Keratinocyte (primary cell): ENCODE measurements at regions not wholly inside any gene's neighbourhood (a gene's known extent, or its start where the extent isn't known, plus 50 kb on each side); places are given as distances from the start of the nearest gene placed in this dataset.

Experiments used
- DNase-seq: peaks from one replicate; pipeline ENCODE4 v3.0.0-alpha.2; 2011; ENCODE audit warnings: low read depth, missing footprints, low spot score
- FAIRE-seq: peaks from 2 replicates; lab custom pipeline; 2011; peaks lifted over from hg19 to GRCh38; lab: Jason Lieb, UNC
- H2AFZ ChIP-seq: 2 replicates; pipeline ENCODE4 v1.6.0; 2012; ENCODE audit warnings: low read length, control low read depth, inconsistent platforms; ENCODE audit not compliant: control insufficient read depth
- H3K27ac ChIP-seq: 2 replicates; pipeline ENCODE4 v1.5.1; 2011; ENCODE audit warnings: low read length; ENCODE audit not compliant: control insufficient read depth, insufficient read depth
- H3K27me3 ChIP-seq: 3 replicates; pipeline ENCODE4 v1.6.0; 2011; ENCODE audit warnings: low read length; ENCODE audit not compliant: control insufficient read depth, insufficient read depth; ENCODE audit errors: extremely low read depth
- H3K36me3 ChIP-seq, 2 experiments: 2 replicates in 1 of 2; 3 replicates in 1 of 2; pipeline ENCODE4 v1.5.1; 2011; ENCODE audit warnings: low read length in 2 of 2, mild to moderate bottlenecking in 1 of 2; ENCODE audit not compliant: control insufficient read depth in 2 of 2, insufficient read depth in 2 of 2; ENCODE audit errors: extremely low read depth in 1 of 2
- H3K4me1 ChIP-seq: 3 replicates; pipeline ENCODE4 v1.5.1; 2011; ENCODE audit warnings: low read length; ENCODE audit not compliant: control insufficient read depth, insufficient read depth; ENCODE audit errors: extremely low read depth
- H3K4me2 ChIP-seq: 3 replicates; pipeline ENCODE4 v1.6.0; 2011; ENCODE audit warnings: low read depth, low read length; ENCODE audit not compliant: control insufficient read depth, insufficient read depth; ENCODE audit errors: extremely low read depth
- H3K4me3 ChIP-seq, 3 experiments: fragments of 200-600 bp in 1 of 3; sonication (generic) in 1 of 3; 2 replicates in 2 of 3; 3 replicates in 1 of 3; pipeline ENCODE4 v1.5.1; 2011 to 2016; ENCODE audit warnings: low read length in 3 of 3, mild to moderate bottlenecking in 3 of 3, control low read depth in 2 of 3, inconsistent platforms in 1 of 3, low read depth in 1 of 3, mixed read lengths in 1 of 3, mixed run types in 1 of 3, moderate library complexity in 1 of 3; ENCODE audit not compliant: control insufficient read depth in 2 of 3, insufficient read depth in 2 of 3; ENCODE audit errors: extremely low read depth in 1 of 3
- H3K79me2 ChIP-seq: 2 replicates; pipeline ENCODE4 v1.6.0; 2012; ENCODE audit warnings: low read length; ENCODE audit not compliant: control insufficient read depth, insufficient read depth
- H3K9ac ChIP-seq: 3 replicates; pipeline ENCODE4 v1.6.0; 2011; ENCODE audit warnings: low read length; ENCODE audit not compliant: control insufficient read depth, insufficient read depth; ENCODE audit errors: extremely low read depth
- H3K9me1 ChIP-seq: 3 replicates; pipeline ENCODE4 v1.6.0; 2011; ENCODE audit warnings: low read length; ENCODE audit not compliant: control insufficient read depth, insufficient read depth; ENCODE audit errors: extremely low read depth
- H3K9me3 ChIP-seq: 2 replicates; pipeline ENCODE4 v1.5.1; 2012; ENCODE audit warnings: low read depth, low read length; ENCODE audit not compliant: control insufficient read depth
- H4K20me1 ChIP-seq: 3 replicates; pipeline ENCODE4 v1.6.0; 2011; ENCODE audit warnings: low read length; ENCODE audit not compliant: control insufficient read depth, insufficient read depth; ENCODE audit errors: extremely low read depth
- CTCF ChIP-seq, 3 experiments: IDR thresholded peaks in 1 of 3; conservative IDR thresholded peaks in 1 of 3; optimal IDR thresholded peaks in 1 of 3; 2 replicates in 2 of 3; 3 replicates in 1 of 3; pipeline versions ENCODE3 to v1.5.1; 2011; ENCODE audit warnings: low read length in 3 of 3, mild to moderate bottlenecking in 3 of 3, moderate library complexity in 2 of 3, control low read depth in 1 of 3, inconsistent platforms in 1 of 3; ENCODE audit not compliant: insufficient read depth in 2 of 3; ENCODE audit errors: extremely low read depth in 1 of 3
- EZH2 ChIP-seq: IDR thresholded peaks from one replicate; pipeline ENCODE4 v1.6.1; 2012; ENCODE audit warnings: inconsistent platforms, mild to moderate bottlenecking, low read length, moderate library complexity
- dilution Hi-C: fragments of 300-500 bp; cut with MboI; formaldehyde crosslinking; loops from one replicate; pipeline ENCODE4 v1.7.0; 2020; ENCODE audit warnings: low sequenced_read_pairs; ENCODE audit not compliant: extremely low pct_ligation_motif_present

DNA sequence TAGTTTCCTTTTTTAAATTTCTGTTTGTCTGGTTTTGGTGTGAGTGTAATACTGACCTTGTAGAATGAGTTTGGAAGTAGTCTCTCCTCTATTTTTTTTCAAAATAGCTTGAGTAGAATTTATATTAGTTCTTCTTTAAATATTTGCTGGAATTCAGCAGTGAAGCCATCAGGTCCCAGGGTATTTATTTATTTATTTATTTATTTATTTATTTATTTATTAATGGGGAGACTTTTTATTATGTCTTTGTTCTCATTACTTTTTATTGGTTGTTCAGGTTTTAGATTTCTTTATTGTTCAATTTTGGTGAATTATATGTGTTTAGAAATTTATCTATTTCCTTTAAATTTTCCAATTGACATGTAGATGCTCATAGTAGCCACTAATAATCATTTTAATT lies 875.8 kb upstream of the COX7C start:
- no peak for FAIRE-seq
- H3K27me3 ChIP-seq, result no peaks in the 10 kb centered on the region
- no peaks in the 10 kb centered on the region for H3K79me2 ChIP-seq
- no peaks in the 10 kb centered on the region for H3K9me1 ChIP-seq
- dilution Hi-C loops, result no loop called here
- H4K20me1 ChIP-seq, result no peaks in the 10 kb centered on the region
- TF ChIP-seq CTCF (optimal IDR thresholded peaks at IDR 0.05 in 1 of 3, IDR thresholded peaks at IDR 0.05 in 1 of 3, conservative IDR thresholded peaks at IDR 0.05 in 1 of 3; ENCODE audit: extremely low read depth in 1 of 3, insufficient read depth in 2 of 3, low read length in 3 of 3) (no peak), EZH2 (no peak)
- no peak overlapping the region for H3K4me2 ChIP-seq
- H3K9me3 ChIP-seq, result no peaks in the 10 kb centered on the region
- H3K36me3 ChIP-seq, result no peaks in the 10 kb centered on the region
- H3K4me3 ChIP-seq, result no peak overlapping the region
- H3K27ac ChIP-seq, result no peak overlapping the region
- no peak overlapping the region for H3K9ac ChIP-seq
- H3K4me1 ChIP-seq, result no peaks in the 10 kb centered on the region
- DNase-seq, result no peak
- H2AFZ ChIP-seq, result no peak overlapping the region

GRCh38 chr5:85760519-85760918 lies 857.2 kb upstream of the COX7C start:
- peaks cover 6% of the 10 kb centered on the region for H3K9me3 ChIP-seq
- no peak overlapping the region for H3K9ac ChIP-seq
- H3K4me2 ChIP-seq, result no peak overlapping the region
- no peak overlapping the region for H3K4me3 ChIP-seq
- H4K20me1 ChIP-seq, result no peaks in the 10 kb centered on the region
- no peak for FAIRE-seq
- no peaks in the 10 kb centered on the region for H3K79me2 ChIP-seq
- TF ChIP-seq CTCF (optimal IDR thresholded peaks at IDR 0.05 in 1 of 3, IDR thresholded peaks at IDR 0.05 in 1 of 3, conservative IDR thresholded peaks at IDR 0.05 in 1 of 3; ENCODE audit: extremely low read depth in 1 of 3, insufficient read depth in 2 of 3, low read length in 3 of 3), result no peak
- no peak for TF ChIP-seq EZH2
- H3K4me1 ChIP-seq, result no peaks in the 10 kb centered on the region
- H3K27me3 ChIP-seq, result no peaks in the 10 kb centered on the region
- H3K27ac ChIP-seq, result no peak overlapping the region
- no peaks in the 10 kb centered on the region for H3K36me3 ChIP-seq
- dilution Hi-C loops, result no loop called here
- H2AFZ ChIP-seq, result no peak overlapping the region
- no peak for DNase-seq
- H3K9me1 ChIP-seq, result no peaks in the 10 kb centered on the region
